IMR-90 (cell line): ENCODE measurements at regions not wholly inside any gene's neighbourhood (a gene's known extent, or its start where the extent isn't known, plus 50 kb on each side); places are given as distances from the start of the nearest gene placed in this dataset.

Experiments
- BHLHE40 ChIP-seq: fragments of 150-350 bp; IDR thresholded peaks from 2 replicates; pipeline ENCODE4 v1.6.1; 2016; ENCODE audit warnings: mild to moderate bottlenecking, low read depth, low read length
- CEBPB ChIP-seq: IDR thresholded peaks from 2 replicates; pipeline ENCODE4 v1.6.1; 2012; ENCODE audit warnings: low read depth, low read length, improper control_type of control experiment
- CHD1 ChIP-seq: IDR thresholded peaks from 2 replicates; pipeline ENCODE4 v1.6.1; 2012; ENCODE audit warnings: low read depth, low read length, improper control_type of control experiment
- MAFK ChIP-seq: IDR thresholded peaks from 2 replicates; pipeline ENCODE4 v1.6.1; 2012; ENCODE audit warnings: low read depth, low read length, improper control_type of control experiment
- MAZ ChIP-seq: IDR thresholded peaks from 2 replicates; pipeline ENCODE4 v1.6.1; 2012; ENCODE audit warnings: low read depth, mild to moderate bottlenecking, low read length, improper control_type of control experiment, moderate library complexity, borderline replicate concordance
- NFE2L2 ChIP-seq: fragments of 150-350 bp; IDR thresholded peaks from 2 replicates; pipeline ENCODE4 v1.6.1; 2016; ENCODE audit warnings: low read depth, mild to moderate bottlenecking, low read length
- POLR2A ChIP-seq: IDR thresholded peaks from 2 replicates; pipeline ENCODE4 v1.6.1; 2012; ENCODE audit warnings: mild to moderate bottlenecking, low read depth, low read length
- RAD21 ChIP-seq: IDR thresholded peaks from 2 replicates; pipeline ENCODE4 v1.6.1; 2012; ENCODE audit warnings: low read length, improper control_type of control experiment
- RCOR1 ChIP-seq: IDR thresholded peaks from 2 replicates; pipeline ENCODE4 v1.6.1; 2012; ENCODE audit warnings: mild to moderate bottlenecking, low read length, improper control_type of control experiment; ENCODE audit not compliant: insufficient replicate concordance
- SMC3 ChIP-seq: fragments of 150-350 bp; IDR thresholded peaks from 2 replicates; pipeline ENCODE4 v1.6.1; 2016; ENCODE audit warnings: low read depth, mild to moderate bottlenecking, antibody characterized with exemption, low read length, moderate library complexity
- USF2 ChIP-seq: fragments of 150-350 bp; IDR thresholded peaks from 2 replicates; pipeline ENCODE4 v1.6.1; 2017; ENCODE audit warnings: mild to moderate bottlenecking, antibody characterized with exemption, low read length, low read depth
- TF ChIP-seq, protein P1 (sequence below): conservative IDR thresholded peaks from 2 replicates; pipeline ENCODE4 v1.5.1; 2012; ENCODE audit warnings: mild to moderate bottlenecking, low read depth, low read length, improper control_type of control experiment

DNA sequence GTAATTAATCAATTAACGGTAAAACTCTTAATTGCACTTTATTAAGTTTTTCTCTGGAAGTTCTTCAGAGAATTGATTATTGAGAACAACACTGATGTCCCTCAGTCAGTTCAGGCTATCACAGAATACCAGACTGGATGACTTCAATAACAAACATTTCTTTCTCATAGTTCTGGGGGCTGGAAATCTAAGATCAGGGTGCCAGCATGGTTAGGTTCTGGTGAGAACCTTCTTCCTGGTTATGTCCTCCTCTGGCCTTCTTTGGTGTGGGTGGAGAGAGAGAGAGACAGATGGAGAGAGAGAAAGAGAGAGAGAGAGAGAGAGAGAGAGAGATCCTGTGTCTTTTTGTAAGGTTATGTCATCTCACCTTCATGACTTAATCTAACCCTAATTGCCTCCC lies 71.4 kb upstream of the DAP start:
- no peak for TF ChIP-seq MAZ
- no peak for TF ChIP-seq RAD21
- TF ChIP-seq RCOR1, result no peak
- TF ChIP-seq POLR2A, result no peak
- TF ChIP-seq, protein P1, sequence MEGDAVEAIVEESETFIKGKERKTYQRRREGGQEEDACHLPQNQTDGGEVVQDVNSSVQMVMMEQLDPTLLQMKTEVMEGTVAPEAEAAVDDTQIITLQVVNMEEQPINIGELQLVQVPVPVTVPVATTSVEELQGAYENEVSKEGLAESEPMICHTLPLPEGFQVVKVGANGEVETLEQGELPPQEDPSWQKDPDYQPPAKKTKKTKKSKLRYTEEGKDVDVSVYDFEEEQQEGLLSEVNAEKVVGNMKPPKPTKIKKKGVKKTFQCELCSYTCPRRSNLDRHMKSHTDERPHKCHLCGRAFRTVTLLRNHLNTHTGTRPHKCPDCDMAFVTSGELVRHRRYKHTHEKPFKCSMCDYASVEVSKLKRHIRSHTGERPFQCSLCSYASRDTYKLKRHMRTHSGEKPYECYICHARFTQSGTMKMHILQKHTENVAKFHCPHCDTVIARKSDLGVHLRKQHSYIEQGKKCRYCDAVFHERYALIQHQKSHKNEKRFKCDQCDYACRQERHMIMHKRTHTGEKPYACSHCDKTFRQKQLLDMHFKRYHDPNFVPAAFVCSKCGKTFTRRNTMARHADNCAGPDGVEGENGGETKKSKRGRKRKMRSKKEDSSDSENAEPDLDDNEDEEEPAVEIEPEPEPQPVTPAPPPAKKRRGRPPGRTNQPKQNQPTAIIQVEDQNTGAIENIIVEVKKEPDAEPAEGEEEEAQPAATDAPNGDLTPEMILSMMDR, result no peak
- no peak for TF ChIP-seq MAFK
- no peak for TF ChIP-seq CHD1
- TF ChIP-seq USF2, result no peak
- TF ChIP-seq BHLHE40, result no peak
- no peak for TF ChIP-seq CEBPB
- no peak for TF ChIP-seq SMC3
- no peak for TF ChIP-seq NFE2L2
